ENCODE measurements at regions not wholly inside any gene's neighbourhood (a gene's known extent, or its start where the extent isn't known, plus 50 kb on each side); places are given as distances from the start of the nearest gene placed in this dataset.
A peak's percentile ranks its signal among the peaks of the same experiment; 100 is the strongest.
"Not testable (repeated sequence)": the region's sequence is repeated elsewhere in the genome, so short reads cannot be mapped to it uniquely, and the experiment has no call there.

DNA sequence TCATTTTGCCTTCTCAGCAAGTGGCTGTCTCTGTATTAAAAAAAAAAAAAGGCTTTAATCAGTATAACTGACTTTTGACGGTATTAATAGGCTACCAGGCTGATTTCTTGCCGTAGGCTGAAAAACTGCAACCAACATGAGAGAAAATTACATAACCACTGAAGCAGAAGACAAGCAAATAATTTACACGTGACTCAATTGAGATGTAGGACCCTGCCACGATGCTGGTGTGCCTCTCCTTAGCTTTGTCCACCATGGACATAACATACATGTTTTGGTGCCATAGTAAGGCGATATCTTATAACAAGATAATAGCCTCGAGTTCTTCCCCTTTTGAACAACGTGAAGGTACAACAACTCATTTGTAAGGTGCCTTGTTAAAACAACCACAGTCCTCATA lies 88.7 kb upstream of the GRIP1 start:
- no peak for DNase-seq
- in situ Hi-C loops (cut with MboI; ENCODE audit: low pct_unique_long_range_greater_than_20kb, low sequenced_read_pairs): no loop called here

GRCh38 chr12:66768293-66768692 lies 89.4 kb upstream of the GRIP1 start:
- peak; percentile 11 for DNase-seq
- in situ Hi-C loops (cut with MboI; ENCODE audit: low pct_unique_long_range_greater_than_20kb, low sequenced_read_pairs): no loop called here

DNA sequence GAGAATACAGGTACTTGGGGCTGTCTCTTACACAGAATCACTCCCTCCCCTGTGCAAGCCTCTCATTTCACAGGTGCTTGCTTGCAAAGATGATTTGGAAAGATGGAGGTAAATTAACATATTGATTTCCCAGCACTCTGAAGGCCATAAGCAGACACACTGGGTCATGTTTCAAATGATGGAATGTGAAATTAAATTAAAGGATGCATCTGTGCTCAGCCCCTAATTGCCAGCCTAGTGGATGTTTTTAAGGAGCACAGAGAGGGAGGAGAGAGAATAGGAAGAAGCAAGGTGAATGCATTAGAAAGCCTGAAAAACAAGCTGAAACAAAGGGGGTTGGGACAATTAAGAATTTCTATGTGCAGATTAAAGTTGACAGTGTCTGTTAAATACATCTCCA lies 96.1 kb upstream of the GRIP1 start:
- in situ Hi-C loops (cut with MboI; ENCODE audit: low pct_unique_long_range_greater_than_20kb, low sequenced_read_pairs): no loop called here
- no peak for DNase-seq

- no peak for DNase-seq
- in situ Hi-C loops (cut with MboI; ENCODE audit: low pct_unique_long_range_greater_than_20kb, low sequenced_read_pairs): no loop called here
Observed at GRCh38 chr12:66775871-66776270, 97.0 kb upstream of the GRIP1 start.

- in situ Hi-C loops (cut with MboI; ENCODE audit: low pct_unique_long_range_greater_than_20kb, low sequenced_read_pairs): no loop called here
- no peak for DNase-seq
Observed at GRCh38 chr12:66776974-66777373, 98.1 kb upstream of the GRIP1 start.

- no peak for DNase-seq
- in situ Hi-C loops (cut with MboI; ENCODE audit: low pct_unique_long_range_greater_than_20kb, low sequenced_read_pairs): no loop called here
Observed at GRCh38 chr12:66779466-66779865, 100.6 kb upstream of the GRIP1 start.

- DNase-seq: no peak
- in situ Hi-C loops (cut with MboI; ENCODE audit: low pct_unique_long_range_greater_than_20kb, low sequenced_read_pairs): no loop called here
Observed at GRCh38 chr12:66786531-66787308, 107.8 kb upstream of the GRIP1 start.

GRCh38 chr12:66799551-66799950 lies 120.7 kb upstream of the GRIP1 start:
- DNase-seq: no peak
- in situ Hi-C loops (cut with MboI; ENCODE audit: low pct_unique_long_range_greater_than_20kb, low sequenced_read_pairs): no loop called here

DNA sequence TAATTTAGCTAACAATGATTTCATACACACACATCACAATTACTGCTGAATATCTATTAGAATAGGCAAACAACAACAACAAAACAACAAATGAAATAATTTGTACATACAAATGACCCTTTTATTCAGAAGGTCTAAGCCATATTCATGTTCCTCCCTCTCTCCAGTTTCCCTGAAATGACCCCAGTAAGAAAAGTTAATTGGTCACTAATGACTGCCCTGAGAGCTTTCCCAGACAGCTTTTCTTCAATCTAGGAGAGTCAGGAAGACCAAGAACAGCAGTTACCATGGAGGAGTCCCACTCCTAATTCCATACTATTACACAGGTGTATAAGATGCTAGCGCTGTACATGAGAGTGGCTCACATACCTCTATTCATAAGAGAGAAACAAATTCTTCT lies 121.2 kb upstream of the GRIP1 start:
- in situ Hi-C loops (cut with MboI; ENCODE audit: low pct_unique_long_range_greater_than_20kb, low sequenced_read_pairs): no loop called here
- no peak for DNase-seq

- in situ Hi-C loops (cut with MboI; ENCODE audit: low pct_unique_long_range_greater_than_20kb, low sequenced_read_pairs): no loop called here
- no peak for DNase-seq
Observed at GRCh38 chr12:66803930-66804329, 125.1 kb upstream of the GRIP1 start.

DNA sequence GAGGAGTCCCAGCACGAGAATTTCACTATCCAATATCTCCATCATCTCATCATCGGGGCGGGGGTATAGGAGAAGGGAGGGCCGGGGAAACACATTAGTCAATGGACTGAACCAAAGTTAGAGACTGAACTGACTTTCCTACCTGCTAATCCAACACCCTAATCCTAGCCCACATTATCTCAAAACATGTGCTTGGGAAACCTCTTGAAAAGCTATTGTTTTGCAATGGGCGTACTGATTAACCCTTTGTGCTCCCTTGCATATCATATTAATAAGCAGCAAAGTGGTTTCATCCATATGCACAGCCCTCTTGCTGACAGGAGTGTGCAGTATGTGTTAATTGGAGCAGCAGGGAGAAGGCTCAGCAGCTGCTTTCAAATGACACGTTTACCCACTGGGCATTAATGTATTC lies 125.7 kb upstream of the GRIP1 start:
- in situ Hi-C loops (cut with MboI; ENCODE audit: low pct_unique_long_range_greater_than_20kb, low sequenced_read_pairs): no loop called here

DNA sequence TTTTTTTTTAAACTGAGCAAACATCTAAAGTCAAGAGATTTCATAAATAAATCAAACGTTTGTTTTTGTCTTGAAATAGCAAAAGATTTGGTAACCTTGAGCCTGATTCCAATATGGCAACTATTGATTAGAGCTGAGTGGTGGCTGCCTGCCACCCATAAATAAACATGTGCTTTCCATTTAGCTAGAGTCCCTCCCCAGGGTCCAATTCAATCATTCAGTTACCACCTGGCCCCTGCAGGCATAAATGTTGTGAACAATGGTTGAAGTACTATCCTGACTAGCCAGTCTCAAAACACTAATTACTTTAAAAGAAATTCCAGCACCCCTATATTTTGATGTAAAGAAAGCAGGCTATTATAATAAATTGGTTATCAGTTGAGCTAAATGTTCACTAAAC lies 129.7 kb upstream of the GRIP1 start:
- DNase-seq: no peak
- in situ Hi-C loops (cut with MboI; ENCODE audit: low pct_unique_long_range_greater_than_20kb, low sequenced_read_pairs): no loop called here

More for the DNA sequence above, 125.7 kb upstream of the GRIP1 start:
- DNase-seq: no peak

DNA sequence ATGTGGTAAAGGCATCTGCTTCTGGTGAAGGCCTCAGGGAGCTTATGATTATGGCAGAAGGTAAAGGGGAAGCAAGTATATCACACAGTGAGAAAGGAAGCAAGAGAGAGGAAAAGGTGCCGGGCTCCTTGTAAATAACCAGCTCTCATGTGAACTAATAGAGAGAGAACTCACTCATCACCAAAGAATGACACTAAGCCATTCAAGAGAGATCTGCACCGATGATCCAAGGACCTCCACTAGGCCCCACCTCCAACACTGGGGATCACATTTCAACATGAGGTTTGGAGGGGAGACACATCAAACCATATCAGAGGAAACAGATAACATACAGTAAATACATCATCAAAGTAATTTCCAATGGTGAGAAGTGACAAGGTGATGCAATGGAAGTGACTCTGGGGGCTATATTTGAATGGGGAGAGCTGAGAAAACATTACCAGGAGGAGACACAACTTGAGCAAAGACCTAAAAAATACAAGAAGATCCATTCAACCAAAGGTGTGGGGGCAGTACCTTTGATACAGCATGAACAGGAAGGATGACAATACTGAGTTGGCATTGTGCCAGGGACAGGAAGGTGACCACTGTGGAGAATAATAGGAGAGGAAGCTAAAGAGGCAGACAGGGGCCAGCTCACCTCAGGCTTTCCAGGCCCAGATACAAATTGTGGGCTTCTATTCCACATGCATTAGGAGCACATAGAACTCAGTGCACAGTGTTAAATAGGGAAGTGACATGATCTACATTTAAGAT lies 134.4 kb upstream of the GRIP1 start:
- peak; percentile 5 for DNase-seq
- in situ Hi-C loops (cut with MboI; ENCODE audit: low pct_unique_long_range_greater_than_20kb, low sequenced_read_pairs): no loop called here

DNA sequence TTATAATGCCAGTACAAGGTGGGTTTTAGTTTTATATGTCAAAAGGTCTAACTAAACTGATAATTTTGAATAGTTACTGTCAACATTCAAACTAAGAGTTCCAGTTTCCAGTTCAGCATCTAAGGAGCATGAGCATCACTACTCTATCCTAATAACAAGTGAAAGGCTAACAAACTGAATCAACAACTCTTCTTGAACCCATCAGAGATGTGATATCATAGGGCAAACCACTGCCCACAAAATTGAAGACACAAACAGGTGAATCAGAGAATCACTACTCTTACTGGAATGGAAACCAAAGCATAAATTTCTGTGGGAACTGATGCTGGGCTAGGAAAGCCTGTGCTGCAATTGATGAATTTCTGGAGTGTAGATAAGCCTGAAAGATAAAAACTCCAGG lies 140.7 kb upstream of the GRIP1 start:
- DNase-seq: no peak
- in situ Hi-C loops (cut with MboI; ENCODE audit: low pct_unique_long_range_greater_than_20kb, low sequenced_read_pairs): no loop called here

DNA sequence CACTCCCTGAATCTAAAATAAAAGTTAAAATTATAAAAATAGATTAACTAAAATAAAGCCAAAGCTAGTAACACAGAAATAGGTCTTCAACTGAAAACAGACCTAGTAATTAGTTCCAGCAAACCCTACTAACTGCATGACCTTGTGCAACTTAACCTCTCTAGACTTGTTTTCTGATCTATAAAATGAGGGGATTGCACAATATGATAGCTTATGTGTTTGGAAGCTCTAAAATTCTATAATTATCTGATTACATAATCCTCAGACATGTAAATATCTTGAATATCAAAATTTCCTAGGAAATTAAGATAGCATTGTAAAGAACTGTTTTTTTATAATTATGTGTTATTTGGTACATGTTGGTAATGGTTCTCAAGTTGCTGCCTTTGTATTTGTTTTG lies 144.1 kb upstream of the GRIP1 start:
- in situ Hi-C loops (cut with MboI; ENCODE audit: low pct_unique_long_range_greater_than_20kb, low sequenced_read_pairs): no loop called here

DNA sequence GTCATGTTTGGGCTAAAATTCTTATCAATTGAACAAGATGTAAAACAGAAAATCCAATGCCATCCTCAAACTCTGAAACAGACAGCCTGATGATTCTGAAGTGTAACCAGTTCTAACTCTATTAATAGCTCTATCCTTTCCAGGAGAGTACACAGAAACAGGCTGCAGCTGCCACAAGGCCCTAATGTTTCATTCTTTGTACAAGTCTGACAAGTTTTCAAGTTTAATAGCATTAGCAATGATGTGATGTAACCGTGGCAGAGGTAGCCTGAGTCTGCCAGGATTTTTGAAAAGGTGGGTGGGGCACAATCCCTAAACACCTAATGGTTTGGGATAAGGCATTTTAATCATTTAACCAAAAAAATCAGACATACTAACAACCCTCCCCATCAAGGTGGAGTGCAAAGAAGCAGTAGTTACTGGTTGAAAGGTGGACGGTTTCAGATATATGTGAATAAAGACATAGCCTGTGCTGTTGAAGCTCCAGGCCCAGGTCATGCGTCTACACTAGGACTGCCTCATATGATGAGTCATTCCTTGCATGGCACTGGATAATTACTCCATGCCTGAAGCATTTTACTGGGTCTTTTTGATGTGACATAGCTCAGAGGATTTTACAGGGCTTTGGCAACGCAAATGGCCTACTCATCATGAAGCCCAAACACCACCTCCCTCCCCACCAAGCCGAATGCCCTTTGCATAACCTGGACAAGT lies 145.1 kb upstream of the GRIP1 start:
- in situ Hi-C loops (cut with MboI; ENCODE audit: low pct_unique_long_range_greater_than_20kb, low sequenced_read_pairs): no loop called here
- DNase-seq: no peak

More for the DNA sequence above, 144.1 kb upstream of the GRIP1 start:
- no peak for DNase-seq

GRCh38 chr12:66825921-66826320 lies 147.0 kb upstream of the GRIP1 start:
- in situ Hi-C loops (cut with MboI; ENCODE audit: low pct_unique_long_range_greater_than_20kb, low sequenced_read_pairs); DNase-seq: not testable (repeated sequence)

DNA sequence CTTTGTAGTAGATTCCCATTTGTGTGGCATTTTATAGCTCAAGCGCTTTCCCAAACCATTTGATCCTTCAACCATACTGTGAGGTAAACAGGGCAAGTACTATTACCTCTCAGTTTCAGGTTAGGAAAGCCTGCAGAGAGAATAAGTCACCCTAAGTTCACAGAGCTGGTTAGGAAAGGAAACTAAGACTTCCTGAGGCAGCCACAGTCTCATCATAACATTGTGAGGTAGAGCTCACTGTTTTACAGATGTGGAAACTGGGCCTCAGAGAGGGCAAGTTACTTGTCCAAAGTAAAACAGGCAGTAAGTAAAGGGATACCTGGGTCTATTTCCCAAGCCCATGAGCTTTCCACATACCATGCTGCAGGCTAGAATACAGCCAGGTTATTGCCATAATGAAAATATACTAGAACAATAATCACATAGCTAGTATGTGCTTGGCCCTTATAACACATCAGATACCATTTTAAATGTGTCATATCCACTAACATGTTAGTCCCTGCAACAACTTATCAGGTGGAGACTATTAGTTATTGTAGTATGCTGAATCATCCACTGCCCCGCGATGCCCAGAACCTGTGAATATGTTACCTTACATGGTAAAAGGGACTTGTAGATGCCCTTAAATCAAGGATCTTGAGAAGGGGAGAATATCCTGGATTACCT lies 150.9 kb upstream of the GRIP1 start:
- in situ Hi-C loops (cut with MboI; ENCODE audit: low pct_unique_long_range_greater_than_20kb, low sequenced_read_pairs): no loop called here
- DNase-seq: no peak

DNA sequence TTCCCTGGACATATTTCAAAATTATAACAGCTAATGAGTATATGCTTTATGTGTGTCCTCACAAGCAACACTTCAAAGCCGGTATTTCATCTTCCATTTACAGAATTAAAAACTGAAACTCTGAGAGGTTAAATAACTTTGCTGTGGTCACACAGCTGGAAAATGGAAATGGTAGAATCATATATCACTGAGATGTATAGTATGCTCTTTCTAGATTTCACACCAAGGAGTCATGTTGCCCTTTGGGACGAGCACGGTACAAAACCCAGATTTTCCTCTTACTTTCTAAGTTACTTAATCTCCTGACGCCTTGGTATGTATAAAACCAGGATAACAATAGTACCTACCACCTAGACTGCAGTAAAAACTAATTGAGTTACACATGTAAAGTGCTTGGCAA lies 152.6 kb upstream of the GRIP1 start:
- in situ Hi-C loops (cut with MboI; ENCODE audit: low pct_unique_long_range_greater_than_20kb, low sequenced_read_pairs): no loop called here
- DNase-seq: no peak

DNA sequence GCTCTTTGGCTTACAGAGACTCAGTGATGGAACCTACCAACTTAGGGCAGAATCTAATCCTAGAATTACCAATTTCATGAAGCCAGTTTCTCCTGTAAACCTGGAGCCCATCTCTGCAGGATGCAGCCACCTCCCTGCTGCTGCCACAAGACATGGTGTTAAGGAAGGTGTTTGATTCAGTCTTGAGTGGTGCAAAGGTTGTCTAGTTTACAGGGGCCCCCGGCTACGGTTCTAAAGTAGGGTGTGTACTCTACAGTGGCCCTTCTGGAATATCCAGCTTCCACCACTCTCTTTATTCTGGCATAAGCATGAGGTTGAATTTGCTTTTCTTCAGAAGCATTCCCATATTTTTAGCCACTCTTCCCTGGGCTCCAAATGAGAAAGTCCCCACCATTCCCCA lies 154.1 kb upstream of the GRIP1 start:
- no peak for DNase-seq
- in situ Hi-C loops (cut with MboI; ENCODE audit: low pct_unique_long_range_greater_than_20kb, low sequenced_read_pairs): no loop called here
